Ovary (tissue), 7 donors: ENCODE measurements at regions not wholly inside any gene's neighbourhood (a gene's known extent, or its start where the extent isn't known, plus 50 kb on each side); places are given as distances from the start of the nearest gene placed in this dataset.

Experiments used
- DNase-seq, 5 donors: peaks; one replicate each; pipeline ENCODE4 v3.0.0-alpha.2; 2019 to 2020
- H3K27ac ChIP-seq, 2 donors: fragments of 200-600 bp; one replicate each; pipeline versions ENCODE4 v1.5.1 to v1.8.0; 2019 to 2022
- H3K27me3 ChIP-seq: fragments of 200-600 bp; one replicate; pipeline ENCODE4 v1.8.0; 2022
- H3K36me3 ChIP-seq: fragments of 200-600 bp; sonication (generic); one replicate; pipeline ENCODE4 v1.5.1; 2019
- H3K4me1 ChIP-seq: one replicate; pipeline ENCODE4 v1.8.1; 2013; ENCODE audit warnings: mild to moderate bottlenecking, moderate library complexity; ENCODE audit not compliant: insufficient read depth
- H3K4me3 ChIP-seq: fragments of 200-600 bp; sonication (generic); one replicate; pipeline ENCODE4 v1.5.1; 2017
- H3K9me3 ChIP-seq, 2 donors: fragments of 200-600 bp in 1 of 2; sonication (generic) in 1 of 2; one replicate each; pipeline versions ENCODE4 v1.5.1 to v1.8.1; 2013 to 2019; ENCODE audit warnings: mild to moderate bottlenecking in 1 of 2, moderate library complexity in 1 of 2
- EP300 ChIP-seq: sonication (generic); formaldehyde crosslinking; IDR thresholded peaks from one replicate; pipeline ENCODE4 v1.6.1; 2017; ENCODE audit warnings: antibody characterized with exemption
- POLR2A ChIP-seq: fragments of 450-650 bp; IDR thresholded peaks from one replicate; pipeline ENCODE4 v1.6.1; 2017; ENCODE audit warnings: antibody characterized with exemption, mild to moderate bottlenecking, moderate library complexity
- WGBS, 3 donors: extraction: QIAGEN DNeasy Blood & Tissue Kit in 1 of 3; methylation state at CpG; one replicate each; pipeline versions ENCODE4 v1.1.5 to v1.1.7; 2013 to 2017; 5-methylcytosine and 5-hydroxymethylcytosine counted together
- intact Hi-C, 4 donors: fragments of 100-400 bp; cut with DNase I; formaldehyde crosslinking; loops; one replicate each; pipeline versions ENCODE4 v1.11.0 to v1.15.1; 2022 to 2023
- TF ChIP-seq, protein P1 (sequence below), 3 donors: fragments of 450-650 bp in 2 of 3; fragments of 200-600 bp in 1 of 3; IDR thresholded peaks; one replicate each; pipeline versions ENCODE4 v1.5.1 to v1.8.0; 2016 to 2022; ENCODE audit warnings: antibody characterized with exemption in 3 of 3, mild to moderate bottlenecking in 1 of 3
- donor health status: DM: no; HTN: no; CAD: no; lungs with moderate emphysema.
- donor health status: DM: no; HTN: no; CAD: no.
- donor health status: Bipolar disorder and iron deficiency.
- donor health status: DM: no; HTN: no; CAD: no.
- donor health status: DM: yes; HTN: yes; CAD: no.

DNA sequence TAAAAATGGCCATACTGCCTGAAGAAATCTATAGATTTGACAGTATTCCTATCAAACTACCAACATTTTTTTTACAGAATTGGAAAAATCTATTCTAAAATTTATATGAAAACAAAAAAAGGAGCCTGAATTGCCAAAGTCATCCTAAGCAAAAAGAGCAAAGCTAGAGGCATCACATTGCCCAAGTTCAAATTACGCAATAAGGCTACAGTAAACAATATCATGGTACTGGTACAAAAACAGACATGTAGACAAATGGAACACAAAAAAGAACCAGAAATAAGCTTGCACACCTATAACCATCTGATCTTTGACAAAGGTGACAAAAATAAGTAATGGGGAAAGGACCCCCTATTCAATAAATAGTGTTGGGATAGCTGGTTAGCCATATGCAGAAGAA lies 50.2 kb upstream of the THSD7B start:
- no peak overlapping the region for H3K4me3 ChIP-seq
- DNase-seq: no peak
- WGBS, 3 donors: 88 to 97% (median 91%) methylated on average over 1 of the region's 1 CpG
- TF ChIP-seq, protein P1, sequence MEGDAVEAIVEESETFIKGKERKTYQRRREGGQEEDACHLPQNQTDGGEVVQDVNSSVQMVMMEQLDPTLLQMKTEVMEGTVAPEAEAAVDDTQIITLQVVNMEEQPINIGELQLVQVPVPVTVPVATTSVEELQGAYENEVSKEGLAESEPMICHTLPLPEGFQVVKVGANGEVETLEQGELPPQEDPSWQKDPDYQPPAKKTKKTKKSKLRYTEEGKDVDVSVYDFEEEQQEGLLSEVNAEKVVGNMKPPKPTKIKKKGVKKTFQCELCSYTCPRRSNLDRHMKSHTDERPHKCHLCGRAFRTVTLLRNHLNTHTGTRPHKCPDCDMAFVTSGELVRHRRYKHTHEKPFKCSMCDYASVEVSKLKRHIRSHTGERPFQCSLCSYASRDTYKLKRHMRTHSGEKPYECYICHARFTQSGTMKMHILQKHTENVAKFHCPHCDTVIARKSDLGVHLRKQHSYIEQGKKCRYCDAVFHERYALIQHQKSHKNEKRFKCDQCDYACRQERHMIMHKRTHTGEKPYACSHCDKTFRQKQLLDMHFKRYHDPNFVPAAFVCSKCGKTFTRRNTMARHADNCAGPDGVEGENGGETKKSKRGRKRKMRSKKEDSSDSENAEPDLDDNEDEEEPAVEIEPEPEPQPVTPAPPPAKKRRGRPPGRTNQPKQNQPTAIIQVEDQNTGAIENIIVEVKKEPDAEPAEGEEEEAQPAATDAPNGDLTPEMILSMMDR (IDR thresholded peaks at IDR 0.05): no peak
- TF ChIP-seq EP300: no peak
- no peak for TF ChIP-seq POLR2A
- no peaks in the 10 kb centered on the region for H3K27me3 ChIP-seq
- no peaks in the 10 kb centered on the region for H3K9me3 ChIP-seq
- no peak overlapping the region for H3K27ac ChIP-seq
- H3K4me1 ChIP-seq: no peaks in the 10 kb centered on the region
- H3K36me3 ChIP-seq: no peaks in the 10 kb centered on the region
- intact Hi-C loops: no loop called here

DNA sequence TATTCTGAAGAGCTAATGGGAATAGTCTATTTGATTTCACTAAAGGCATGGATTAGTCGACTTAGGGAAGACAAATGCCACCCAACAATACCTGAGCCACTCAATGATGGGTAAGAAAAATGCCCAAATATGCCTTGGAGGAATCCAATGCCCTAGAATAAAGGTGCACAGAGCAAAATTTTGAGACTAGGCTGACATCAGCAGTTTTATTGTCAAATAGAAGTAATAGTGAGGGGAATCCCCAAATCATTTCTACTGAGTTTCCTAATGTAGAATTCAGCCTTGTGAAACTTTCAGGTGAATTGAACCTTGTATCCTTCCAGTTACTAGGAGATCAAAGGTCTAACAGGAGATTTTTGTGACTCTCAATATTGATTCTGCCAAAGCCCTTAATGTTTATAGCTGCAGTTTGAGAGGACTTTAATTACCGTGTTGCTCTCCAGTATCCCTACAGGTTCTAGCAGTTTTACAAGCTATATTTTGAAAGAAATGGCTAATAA lies 50.8 kb upstream of the THSD7B start:
- intact Hi-C loops: no loop called here
- no peak for DNase-seq

GRCh38 chr2:136713739-136714138 lies 51.6 kb upstream of the THSD7B start:
- no peaks in the 10 kb centered on the region for H3K4me1 ChIP-seq
- no peak overlapping the region for H3K4me3 ChIP-seq
- intact Hi-C loops: no loop called here
- no peak overlapping the region for H3K27ac ChIP-seq
- 40 to 50% (median 49%) methylated on average over 2 of the region's 2 CpGs for WGBS, 3 donors
- H3K36me3 ChIP-seq: no peaks in the 10 kb centered on the region
- no peaks in the 10 kb centered on the region for H3K9me3 ChIP-seq
- no peaks in the 10 kb centered on the region for H3K27me3 ChIP-seq
- TF ChIP-seq, protein P1 (IDR thresholded peaks at IDR 0.05): no peak
- TF ChIP-seq POLR2A (no peak), EP300 (no peak)
- no peak for DNase-seq

More for the DNA sequence above, 50.8 kb upstream of the THSD7B start:
- H3K4me3 ChIP-seq: no peak overlapping the region
- TF ChIP-seq EP300: no peak
- TF ChIP-seq POLR2A: no peak
- TF ChIP-seq, protein P1 (IDR thresholded peaks at IDR 0.05): no peak
- H3K4me1 ChIP-seq: no peaks in the 10 kb centered on the region
- WGBS, 3 donors: 61 to 66% (median 66%) methylated on average over 2 of the region's 2 CpGs
- no peaks in the 10 kb centered on the region for H3K36me3 ChIP-seq
- no peak overlapping the region for H3K27ac ChIP-seq
- no peaks in the 10 kb centered on the region for H3K27me3 ChIP-seq
- no peaks in the 10 kb centered on the region for H3K9me3 ChIP-seq

DNA sequence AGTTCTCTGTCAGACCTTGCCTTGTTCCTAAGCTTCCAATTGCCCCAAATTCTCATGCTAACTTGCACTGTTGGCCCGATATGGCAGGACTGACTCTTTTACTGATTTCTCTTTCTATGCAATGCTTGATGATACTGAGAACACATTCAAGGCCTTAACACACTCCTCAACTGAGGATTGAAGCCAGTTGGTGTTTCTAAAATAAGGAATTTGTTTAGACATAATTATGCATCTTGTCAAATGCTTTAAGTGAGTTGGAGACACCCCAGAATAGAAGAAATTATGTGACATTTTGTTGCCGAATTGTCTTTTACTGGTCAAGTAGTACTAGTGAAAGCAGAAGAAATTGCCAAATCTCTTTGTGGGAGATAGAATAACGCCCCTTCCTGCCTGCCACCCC lies 60.0 kb upstream of the THSD7B start:
- no peak for DNase-seq
- no peaks in the 10 kb centered on the region for H3K4me1 ChIP-seq
- no peak for TF ChIP-seq EP300
- TF ChIP-seq, protein P1 (IDR thresholded peaks at IDR 0.05): no peak
- TF ChIP-seq POLR2A: no peak
- intact Hi-C loops: no loop called here
- H3K4me3 ChIP-seq: no peak overlapping the region
- no peaks in the 10 kb centered on the region for H3K9me3 ChIP-seq
- H3K36me3 ChIP-seq: no peaks in the 10 kb centered on the region
- no peak overlapping the region for H3K27ac ChIP-seq
- H3K27me3 ChIP-seq: no peaks in the 10 kb centered on the region
- WGBS, 3 donors: 75 to 76% (median 76%) methylated on average over 3 of the region's 3 CpGs

DNA sequence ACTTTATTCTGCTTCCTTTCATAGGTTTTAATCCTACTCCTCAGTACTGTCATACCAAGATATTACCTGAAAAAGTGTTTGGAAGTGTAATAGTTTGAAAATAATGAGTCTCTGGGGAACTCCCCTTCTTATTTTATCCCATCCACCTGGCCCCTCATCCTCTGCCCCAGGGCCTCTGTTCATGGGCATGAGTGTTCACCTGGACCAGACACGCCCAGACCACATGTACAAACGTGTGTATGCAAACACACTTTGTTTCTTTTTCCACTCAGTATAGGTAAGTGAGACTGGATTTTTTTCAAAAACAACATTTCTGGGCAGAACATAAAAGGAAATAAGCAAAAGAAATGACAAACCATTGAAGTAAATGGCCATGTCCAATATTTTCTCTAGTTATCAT lies 62.1 kb upstream of the THSD7B start:
- Histone ChIP-seq H3K4me3 (no peak overlapping the region), H3K27ac (no peak overlapping the region), H3K27me3 (no peaks in the 10 kb centered on the region), H3K9me3 (no peaks in the 10 kb centered on the region), H3K36me3 (no peaks in the 10 kb centered on the region), H3K4me1 (no peaks in the 10 kb centered on the region)
- TF ChIP-seq EP300: no peak
- TF ChIP-seq POLR2A: no peak
- TF ChIP-seq, protein P1 (IDR thresholded peaks at IDR 0.05): no peak
- intact Hi-C loops: no loop called here
- 59 to 69% (median 60%) methylated on average over 2 of the region's 2 CpGs for WGBS, 3 donors
- no peak for DNase-seq
